ENCODE measurements at regions not wholly inside any gene's neighbourhood (a gene's known extent, or its start where the extent isn't known, plus 50 kb on each side); places are given as distances from the start of the nearest gene placed in this dataset.

GRCh38 chr3:80682951-80683350 is 915.2 kb upstream of the ROBO1 start:
- TF ChIP-seq REST (IDR thresholded peaks at IDR 0.05; ENCODE audit: insufficient read depth in 1 of 2, low read depth in 2 of 2, low read length in 1 of 2) (no peak), POLR2AphosphoS5 (IDR thresholded peaks at IDR 0.05; ENCODE audit: low read depth, low read length) (no peak), CTCF (IDR thresholded peaks at IDR 0.05) (no peak), TCF7L2 (IDR thresholded peaks at IDR 0.05; ENCODE audit: low read depth, low read length) (no peak), SIN3A (IDR thresholded peaks at IDR 0.05; ENCODE audit: borderline replicate concordance, insufficient read depth, low read depth, low read length) (no peak)

All from Panc1 (cell line).